ENCODE measurements at regions not wholly inside any gene's neighbourhood (a gene's known extent, or its start where the extent isn't known, plus 50 kb on each side); places are given as distances from the start of the nearest gene placed in this dataset.
"Not testable (repeated sequence)": the region's sequence is repeated elsewhere in the genome, so short reads cannot be mapped to it uniquely, and the experiment has no call there.

DNA sequence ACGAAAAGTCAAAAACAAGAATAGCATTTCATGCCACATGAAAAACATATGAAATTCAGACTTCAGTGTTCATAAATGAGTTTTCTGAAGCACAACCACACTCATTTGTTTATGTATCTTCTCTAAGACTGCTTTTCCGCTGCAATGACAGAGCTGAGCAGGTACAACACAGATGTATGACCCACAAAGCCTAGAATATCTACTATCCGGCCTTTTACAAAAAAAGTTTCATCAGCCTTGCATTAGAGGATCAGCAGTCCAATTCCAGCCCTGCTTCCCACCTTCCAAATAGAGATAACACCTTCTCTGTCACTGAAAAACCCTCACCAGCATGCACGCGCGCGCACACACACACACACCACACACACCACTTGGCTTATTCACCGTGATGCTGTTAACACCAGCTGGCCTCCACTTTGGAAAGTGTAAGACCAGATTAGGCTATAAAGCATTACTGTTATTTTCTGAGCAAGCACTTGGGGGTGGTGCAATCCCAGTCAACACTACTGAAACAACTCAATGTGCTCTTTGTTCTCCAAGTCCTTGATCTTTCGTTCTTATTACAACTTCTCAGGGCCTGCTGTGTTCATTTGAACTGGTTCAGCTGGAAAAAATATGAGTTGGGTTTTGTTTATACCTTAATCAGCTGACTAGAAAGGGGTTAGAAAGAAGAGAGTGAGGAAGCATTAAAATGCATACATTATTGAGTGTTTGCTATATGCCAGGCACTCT is 90.0 kb downstream of the GLUL start:
- Mint-ChIP-seq H3K4me1 (ENCODE audit: low read depth) (peaks cover 14% of the 10 kb centered on the region), H3K27ac (no peak overlapping the region), H3K36me3 (no peaks in the 10 kb centered on the region), H3K27me3 (no peaks in the 10 kb centered on the region), H3K9me3 (ENCODE audit: low read depth) (no peaks in the 10 kb centered on the region), H3K4me3 (no peak overlapping the region)

DNA sequence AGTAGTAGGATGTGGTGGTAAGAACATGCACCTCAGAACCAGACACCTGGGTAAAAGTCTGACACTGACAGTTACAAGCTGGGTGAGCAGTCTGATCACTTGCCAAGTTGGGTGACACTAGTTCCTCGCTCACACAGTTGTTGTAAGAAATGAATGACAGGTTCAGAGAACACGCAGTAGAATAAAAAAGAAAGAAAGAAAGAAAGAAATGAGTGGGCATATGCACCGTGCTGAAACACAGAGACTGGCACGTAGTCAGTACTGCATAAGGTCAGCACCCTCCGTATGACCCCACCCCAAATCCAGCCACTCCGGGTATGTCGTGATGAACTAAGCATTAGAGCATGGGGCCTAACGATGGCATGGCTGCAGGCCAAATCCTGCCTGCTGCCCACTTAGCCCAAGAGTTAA is 90.6 kb downstream of the GLUL start:
- Mint-ChIP-seq H3K9me3 (ENCODE audit: low read depth) (no peaks in the 10 kb centered on the region), H3K4me1 (ENCODE audit: low read depth) (peaks cover 14% of the 10 kb centered on the region), H3K27me3 (no peaks in the 10 kb centered on the region), H3K4me3 (no peak overlapping the region), H3K27ac (no peak overlapping the region), H3K36me3 (no peaks in the 10 kb centered on the region)

DNA sequence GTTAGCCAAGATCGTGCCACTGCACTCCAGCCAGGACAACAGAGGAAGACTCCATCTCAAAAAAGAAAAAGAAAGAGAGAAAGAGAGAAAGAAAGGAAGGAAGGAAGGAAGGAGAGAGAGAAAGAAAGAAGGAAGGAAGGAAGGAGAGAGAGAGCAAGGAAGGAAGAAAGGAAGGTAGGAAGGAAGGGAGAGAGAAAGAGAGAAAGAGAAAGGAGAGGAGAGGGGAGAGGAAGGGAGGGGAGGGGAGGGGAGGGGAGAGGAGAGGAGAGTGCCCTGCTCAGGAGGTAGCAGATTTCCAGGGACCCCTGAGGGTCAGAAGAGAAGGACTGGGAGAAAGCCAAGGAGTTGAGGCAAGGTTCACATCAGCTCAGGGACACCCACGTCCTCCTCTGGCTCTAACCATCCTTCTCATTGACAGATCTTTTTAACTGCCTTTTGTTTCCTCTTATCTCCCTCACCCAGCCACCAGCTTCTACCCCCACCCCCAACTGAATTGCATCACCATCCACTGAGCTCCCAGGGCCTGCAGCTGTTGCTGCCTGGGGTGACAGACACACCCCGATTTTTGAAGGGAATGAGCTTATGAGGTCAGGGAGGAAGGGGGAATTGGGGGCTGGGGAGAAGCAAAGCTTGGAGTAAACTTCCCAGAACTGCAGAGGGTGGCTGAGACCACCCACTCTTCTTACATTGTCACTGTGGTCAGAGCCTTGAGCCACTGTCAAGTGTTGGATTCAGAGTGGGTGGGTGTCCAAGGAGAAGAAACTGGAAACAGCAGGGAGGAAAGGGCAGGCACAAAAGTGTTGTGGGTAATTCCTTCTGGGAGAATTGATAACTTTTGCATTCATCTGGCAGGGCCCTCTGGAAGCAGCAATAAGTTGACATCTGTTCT is 91.6 kb downstream of the GLUL start:
- no peaks in the 10 kb centered on the region for H3K27me3 Mint-ChIP-seq
- no peak overlapping the region for H3K27ac Mint-ChIP-seq

DNA sequence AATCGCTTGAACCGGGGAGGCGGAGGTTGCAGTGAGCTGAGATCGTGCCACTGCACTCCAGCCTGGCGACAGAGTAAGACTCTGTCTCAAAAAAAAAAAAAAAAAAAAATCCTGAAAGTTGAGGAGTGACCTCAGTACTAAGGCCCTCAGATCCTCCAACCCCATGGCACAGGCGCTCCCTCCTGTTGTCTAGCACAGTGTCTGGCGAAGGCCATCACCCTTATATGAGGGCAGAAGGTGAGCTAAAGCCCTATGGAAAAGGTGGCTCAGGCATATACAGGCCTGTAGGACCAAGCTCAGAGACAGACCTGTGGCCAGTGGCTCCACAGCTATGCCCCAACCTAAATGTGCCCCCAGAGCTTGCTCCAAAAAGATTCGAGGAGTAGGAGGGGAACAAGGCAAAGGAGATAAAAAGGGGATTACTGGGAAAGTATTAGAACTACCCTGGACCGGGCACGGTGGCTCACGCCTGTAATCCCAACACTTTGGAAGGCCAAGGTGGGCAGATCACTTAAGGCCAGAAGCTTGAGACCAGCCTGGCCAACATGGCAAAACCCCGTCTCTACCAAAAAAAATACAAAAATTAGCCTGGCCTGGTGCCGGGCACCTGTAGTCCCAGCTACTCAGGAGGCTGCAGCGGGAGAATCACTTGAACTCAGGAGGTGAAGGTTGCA is 92.4 kb downstream of the GLUL start:
- H3K27me3 Mint-ChIP-seq; H3K36me3 Mint-ChIP-seq; H3K27ac Mint-ChIP-seq; H3K9me3 Mint-ChIP-seq (ENCODE audit: low read depth); H3K4me3 Mint-ChIP-seq: not testable (repeated sequence)
- H3K4me1 Mint-ChIP-seq (ENCODE audit: low read depth) = peaks cover 14% of the 10 kb centered on the region

More for the DNA sequence above, 91.6 kb downstream of the GLUL start:
- Mint-ChIP-seq H3K36me3 (no peaks in the 10 kb centered on the region), H3K4me3 (no peak overlapping the region), H3K4me1 (ENCODE audit: low read depth) (peaks cover 14% of the 10 kb centered on the region), H3K9me3 (ENCODE audit: low read depth) (no peaks in the 10 kb centered on the region)

DNA sequence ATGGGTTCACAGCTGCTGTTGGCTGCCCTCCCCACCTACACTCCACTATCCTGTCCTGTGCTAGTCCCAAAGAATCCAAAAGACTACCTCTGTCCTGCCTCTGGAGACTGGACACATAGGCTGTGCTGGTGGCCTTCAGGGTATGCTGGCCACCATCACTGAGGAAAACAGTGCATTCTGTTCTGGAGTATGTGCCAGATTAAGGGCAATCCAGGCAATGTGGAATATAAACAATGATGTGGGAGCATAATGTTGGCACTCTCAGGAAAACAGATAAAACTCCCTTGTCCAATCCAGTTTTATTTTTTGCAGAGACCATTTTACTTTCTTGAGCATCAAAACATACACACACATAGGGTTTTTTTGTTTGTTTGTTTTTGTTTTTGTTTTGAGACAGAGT is 94.3 kb downstream of the GLUL start:
- Mint-ChIP-seq H3K4me1 (ENCODE audit: low read depth) (peaks cover 14% of the 10 kb centered on the region), H3K27me3 (no peaks in the 10 kb centered on the region), H3K36me3 (no peaks in the 10 kb centered on the region), H3K27ac (no peak overlapping the region), H3K9me3 (ENCODE audit: low read depth) (no peaks in the 10 kb centered on the region), H3K4me3 (no peak overlapping the region)

DNA sequence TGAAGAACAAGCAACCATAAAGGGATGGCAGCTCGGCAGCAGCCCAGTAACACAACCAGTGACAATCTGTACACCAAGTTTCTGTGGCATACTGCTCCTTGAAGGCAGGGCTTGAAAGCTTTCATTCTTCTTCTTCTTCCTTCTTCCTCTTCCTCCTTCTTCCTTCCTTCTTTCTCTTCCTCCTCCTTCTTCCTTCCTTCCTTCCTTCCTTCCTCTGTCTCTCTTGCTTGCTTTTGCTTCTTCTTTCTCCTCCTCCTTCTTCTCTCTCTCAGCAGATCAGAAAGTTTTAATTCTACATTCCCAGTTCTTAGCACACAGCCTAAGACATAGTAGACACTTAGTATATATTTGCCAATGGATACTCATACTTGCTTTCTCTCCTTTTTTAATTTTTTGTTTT is 95.9 kb downstream of the GLUL start:
- Mint-ChIP-seq H3K27ac (no peak overlapping the region), H3K36me3 (no peaks in the 10 kb centered on the region), H3K27me3 (no peaks in the 10 kb centered on the region), H3K4me3 (no peak overlapping the region), H3K4me1 (ENCODE audit: low read depth) (peaks cover 7% of the 10 kb centered on the region), H3K9me3 (ENCODE audit: low read depth) (no peaks in the 10 kb centered on the region)

DNA sequence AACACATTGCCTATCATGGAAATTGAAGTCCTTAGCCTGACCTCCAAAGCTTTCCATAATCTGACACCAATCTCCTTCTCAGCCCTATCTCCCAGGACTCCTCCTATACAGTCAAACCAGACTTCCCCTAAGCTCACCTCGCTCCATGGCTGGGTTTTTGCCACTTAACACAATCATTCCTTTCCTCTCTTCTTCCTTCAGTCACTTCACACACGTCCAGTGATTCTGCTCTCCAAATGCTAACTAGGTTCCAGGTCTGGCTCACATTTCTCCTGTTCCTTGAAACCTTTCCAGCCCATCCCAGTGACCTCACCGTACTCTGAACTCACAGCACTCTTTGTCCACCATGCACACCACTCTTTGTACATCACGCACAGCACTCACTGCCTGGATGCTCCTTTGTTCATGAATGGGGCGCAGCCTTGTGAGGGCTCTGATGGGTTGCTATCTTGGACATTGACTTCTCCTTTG is 98.4 kb downstream of the GLUL start:
- Mint-ChIP-seq H3K9me3 (ENCODE audit: low read depth) (no peaks in the 10 kb centered on the region), H3K36me3 (no peaks in the 10 kb centered on the region), H3K4me3 (no peak overlapping the region), H3K27me3 (no peaks in the 10 kb centered on the region), H3K27ac (no peak overlapping the region), H3K4me1 (ENCODE audit: low read depth) (peaks cover 4% of the 10 kb centered on the region)

DNA sequence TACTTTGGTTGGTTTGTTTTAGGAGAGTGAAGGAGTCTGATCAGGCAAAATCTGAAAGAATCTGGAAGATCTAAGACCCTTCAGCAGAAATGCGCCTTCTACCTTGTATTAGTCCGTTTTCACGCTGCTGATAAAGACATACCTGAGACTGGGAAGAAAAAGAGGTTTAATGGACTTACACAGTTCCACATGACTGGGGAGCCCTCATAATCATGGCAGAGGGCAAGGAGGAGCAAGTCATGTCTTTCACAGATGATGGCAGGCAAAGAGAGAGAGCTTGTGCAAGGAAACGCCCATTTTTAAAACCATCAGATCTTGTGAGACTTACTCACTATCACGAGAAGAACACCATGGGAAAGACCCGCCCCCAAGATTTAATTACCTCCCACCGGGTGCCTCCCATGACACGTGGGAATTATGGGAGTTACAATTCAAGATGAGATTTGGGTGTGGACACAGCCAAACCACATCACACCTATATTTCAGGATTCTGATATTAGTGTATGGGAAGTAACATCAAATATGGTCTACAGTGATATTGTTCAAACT is 99.3 kb downstream of the GLUL start:
- no peak overlapping the region for H3K27ac Mint-ChIP-seq
- H3K9me3 Mint-ChIP-seq (ENCODE audit: low read depth) = no peaks in the 10 kb centered on the region
- H3K4me3 Mint-ChIP-seq = no peak overlapping the region
- peaks cover 4% of the 10 kb centered on the region for H3K4me1 Mint-ChIP-seq (ENCODE audit: low read depth)
- no peaks in the 10 kb centered on the region for H3K27me3 Mint-ChIP-seq
- H3K36me3 Mint-ChIP-seq = no peaks in the 10 kb centered on the region

DNA sequence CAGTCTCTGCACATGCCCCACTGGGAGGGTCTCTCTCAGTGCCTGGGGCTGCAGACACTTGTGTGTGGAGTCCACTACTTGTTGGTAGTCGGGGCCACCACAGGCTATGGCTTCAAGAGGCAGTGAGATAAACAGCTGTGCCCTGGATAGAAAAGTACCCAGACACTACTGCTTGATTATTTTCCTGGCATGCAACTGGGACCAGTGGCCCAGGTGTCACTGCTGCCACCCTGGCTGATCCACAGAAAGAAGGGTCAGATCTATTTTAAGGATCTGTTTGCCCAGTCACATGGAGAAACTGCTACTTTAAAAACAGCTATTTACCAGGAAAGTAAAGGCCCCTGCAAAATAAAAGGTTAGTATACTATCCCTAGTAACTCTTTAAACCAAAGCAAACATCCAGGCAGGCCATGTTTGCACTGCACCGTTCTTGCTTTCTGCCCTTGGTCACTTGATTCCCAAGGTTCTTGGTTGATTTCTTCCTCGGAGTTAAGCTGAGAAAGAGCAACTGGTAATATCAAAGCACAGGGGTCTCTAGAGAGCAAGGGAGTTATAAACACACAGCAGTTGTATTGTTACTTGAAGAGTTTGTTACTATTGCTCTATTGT is 99.9 kb downstream of the GLUL start:
- peaks cover 4% of the 10 kb centered on the region for H3K4me1 Mint-ChIP-seq (ENCODE audit: low read depth)
- H3K36me3 Mint-ChIP-seq = no peaks in the 10 kb centered on the region
- H3K9me3 Mint-ChIP-seq (ENCODE audit: low read depth) = no peaks in the 10 kb centered on the region
- no peak overlapping the region for H3K4me3 Mint-ChIP-seq
- no peaks in the 10 kb centered on the region for H3K27me3 Mint-ChIP-seq
- no peak overlapping the region for H3K27ac Mint-ChIP-seq

DNA sequence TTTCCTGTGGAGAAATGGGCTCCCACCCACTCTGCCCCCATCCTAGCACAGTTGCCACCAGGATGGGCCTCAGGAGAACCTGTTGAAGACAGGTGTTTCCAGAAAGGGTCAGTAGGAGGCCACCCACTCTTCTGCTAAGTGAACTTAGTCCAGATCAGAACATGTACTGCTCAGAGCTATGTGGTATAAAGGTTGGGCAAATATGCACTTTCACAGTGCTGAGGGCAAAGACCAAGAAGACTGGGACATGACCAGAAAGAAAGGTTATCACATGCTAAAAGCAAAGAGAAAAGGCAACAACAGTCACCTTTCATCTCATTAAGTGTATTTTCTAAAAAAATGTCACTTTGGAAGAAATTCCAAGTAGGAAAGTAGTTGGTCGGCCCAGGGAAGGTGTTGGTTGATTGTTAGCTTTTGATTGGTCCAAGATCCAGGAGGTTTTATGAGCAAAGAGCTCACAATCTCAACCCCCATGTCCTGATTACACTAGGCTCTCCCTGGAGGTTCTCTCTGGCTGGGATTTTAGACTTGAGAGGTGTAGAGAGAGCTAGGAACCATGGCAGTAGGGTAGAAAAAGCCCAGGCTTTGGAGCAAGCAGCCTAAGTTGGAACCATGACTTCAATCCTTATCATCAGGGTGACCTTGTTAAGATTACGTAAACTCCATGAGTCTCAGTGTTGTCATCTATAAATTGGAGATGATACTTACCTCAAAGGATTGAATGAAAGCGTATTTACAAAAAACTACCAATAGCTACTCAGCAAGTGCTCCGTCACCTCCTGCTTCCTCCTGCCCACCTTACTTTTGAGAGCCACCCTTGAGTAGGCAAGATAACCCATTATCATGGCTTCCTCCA is 102.6 kb downstream of the GLUL start:
- Mint-ChIP-seq H3K27me3 (no peaks in the 10 kb centered on the region), H3K27ac (no peak overlapping the region), H3K36me3 (no peaks in the 10 kb centered on the region), H3K9me3 (ENCODE audit: low read depth) (no peaks in the 10 kb centered on the region), H3K4me3 (no peak overlapping the region), H3K4me1 (ENCODE audit: low read depth) (peaks cover 5% of the 10 kb centered on the region)

DNA sequence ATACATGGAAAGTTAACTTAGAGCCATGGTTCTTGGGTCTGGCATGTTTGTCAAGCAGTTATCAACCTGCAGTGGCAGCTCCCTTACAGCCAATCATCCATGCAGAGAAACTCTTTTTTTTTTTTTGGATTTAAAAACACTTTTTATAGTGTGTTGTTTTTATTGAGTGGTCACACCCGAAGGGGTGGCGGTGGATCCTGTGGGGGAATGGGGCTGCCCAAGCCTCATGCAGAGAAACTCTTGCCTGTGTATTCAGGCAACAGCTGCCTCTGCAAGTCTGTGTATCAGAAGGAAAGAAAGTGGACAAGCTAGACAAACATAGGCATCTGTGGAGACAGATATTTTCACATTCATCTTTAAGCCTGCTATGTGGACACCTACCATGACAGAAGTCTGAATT is 104.8 kb downstream of the GLUL start:
- H3K27ac Mint-ChIP-seq = no peak overlapping the region
- no peaks in the 10 kb centered on the region for H3K36me3 Mint-ChIP-seq
- H3K9me3 Mint-ChIP-seq (ENCODE audit: low read depth) = no peaks in the 10 kb centered on the region
- H3K4me3 Mint-ChIP-seq = no peak overlapping the region
- H3K27me3 Mint-ChIP-seq = no peaks in the 10 kb centered on the region
- peaks cover 6% of the 10 kb centered on the region for H3K4me1 Mint-ChIP-seq (ENCODE audit: low read depth)

DNA sequence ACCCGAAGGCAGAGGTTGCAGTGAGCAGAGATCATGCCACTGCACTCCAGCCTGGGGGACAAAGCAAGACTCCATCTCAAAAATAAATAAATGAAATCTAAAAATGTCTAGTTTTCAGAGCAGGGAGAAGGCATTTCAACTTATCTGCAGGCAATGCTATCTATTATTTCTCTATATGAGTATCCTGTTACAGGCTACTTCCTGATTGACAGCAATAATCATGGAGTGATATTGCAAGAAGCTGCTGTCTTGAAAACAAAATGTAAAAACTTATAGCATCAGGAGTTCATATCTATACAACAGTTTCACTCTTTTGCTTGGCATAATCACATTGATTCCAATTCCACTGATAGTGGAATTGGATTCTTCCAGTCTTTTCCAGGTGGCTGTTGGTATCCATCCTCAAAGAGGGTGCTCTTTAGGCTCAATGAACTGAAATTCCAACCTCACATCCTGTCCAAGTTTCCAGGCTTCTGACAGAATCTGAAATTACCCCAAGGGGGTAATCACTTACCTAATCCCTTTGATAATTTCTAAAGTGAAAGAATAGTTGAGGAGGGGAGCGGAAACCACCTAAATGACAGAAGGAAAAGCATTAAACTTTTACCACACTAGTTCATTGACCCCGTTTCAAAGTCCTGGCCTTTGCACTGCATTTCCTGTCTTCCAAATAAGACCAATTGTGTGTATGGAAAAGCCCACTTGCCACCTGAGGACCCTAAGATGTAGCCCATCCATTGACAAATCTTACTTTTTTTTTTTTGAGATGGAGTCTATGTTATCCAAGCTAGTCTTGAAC is 107.6 kb downstream of the GLUL start:
- H3K27ac Mint-ChIP-seq = no peak overlapping the region
- H3K9me3 Mint-ChIP-seq (ENCODE audit: low read depth) = no peaks in the 10 kb centered on the region
- H3K36me3 Mint-ChIP-seq = no peaks in the 10 kb centered on the region
- peaks cover 2% of the 10 kb centered on the region for H3K4me1 Mint-ChIP-seq (ENCODE audit: low read depth)
- no peaks in the 10 kb centered on the region for H3K27me3 Mint-ChIP-seq
- H3K4me3 Mint-ChIP-seq = no peak overlapping the region

DNA sequence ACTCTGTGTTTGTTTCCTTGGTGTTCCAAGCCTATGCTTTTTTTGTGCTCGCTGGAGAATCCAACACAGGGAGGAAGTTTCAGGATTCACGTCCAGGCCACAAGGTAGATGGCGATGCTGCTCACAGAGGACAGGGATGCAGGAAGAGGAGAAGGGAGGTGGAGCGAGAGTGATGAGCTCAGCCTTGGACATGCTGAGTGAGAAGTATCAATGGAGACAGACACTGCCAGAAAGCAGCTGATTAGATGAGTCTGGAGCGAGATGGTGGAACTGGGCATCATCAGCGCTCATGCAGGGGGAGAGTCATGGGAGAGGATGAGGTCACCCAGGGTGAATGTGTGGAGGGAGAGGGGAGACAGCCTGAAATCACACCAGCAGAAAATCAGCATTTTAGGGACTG is 110.0 kb downstream of the GLUL start:
- peaks cover 2% of the 10 kb centered on the region for H3K4me1 Mint-ChIP-seq (ENCODE audit: low read depth)
- no peaks in the 10 kb centered on the region for H3K36me3 Mint-ChIP-seq
- no peaks in the 10 kb centered on the region for H3K27me3 Mint-ChIP-seq
- no peaks in the 10 kb centered on the region for H3K9me3 Mint-ChIP-seq (ENCODE audit: low read depth)
- H3K4me3 Mint-ChIP-seq = no peak overlapping the region
- H3K27ac Mint-ChIP-seq = no peak overlapping the region
